ENCODE measurements at regions not wholly inside any gene's neighbourhood (a gene's known extent, or its start where the extent isn't known, plus 50 kb on each side); places are given as distances from the start of the nearest gene placed in this dataset.
A peak's percentile ranks its signal among the peaks of the same experiment; 100 is the strongest.

GRCh38 chr20:33908336-33908735 is 85.4 kb upstream of the RALY start:
- no peak overlapping the region for H3K27ac ChIP-seq (ENCODE audit: low read depth in 2 of 2, low read length in 2 of 2)
- no peak for FAIRE-seq
- intact Hi-C loops (cut with DNase I) = no loop called here
- TF ChIP-seq CTCF (IDR thresholded peaks at IDR 0.05; ENCODE audit: borderline replicate concordance, extremely low read depth, insufficient read depth) = no peak
- peaks cover 2 to 6% (median 6%) of the 10 kb centered on the region in 3 donors for H3K4me1 ChIP-seq (ENCODE audit: control insufficient read depth in 2 of 3, insufficient read depth in 2 of 3, low read depth in 1 of 3, low read length in 3 of 3)
- H3K9me3 ChIP-seq (ENCODE audit: control insufficient read depth in 2 of 3, insufficient read depth in 1 of 3, low read length in 3 of 3) = no peaks in the 10 kb centered on the region
- no peak overlapping the region for H3K9ac ChIP-seq (ENCODE audit: low read length in 3 of 3)
- no peak overlapping the region for H3K4me3 ChIP-seq (ENCODE audit: low read length in 3 of 3)
- no peak for DNase-seq
- H3K27me3 ChIP-seq (ENCODE audit: control insufficient read depth, insufficient read depth, low read length) = no peaks in the 10 kb centered on the region
- H3K36me3 ChIP-seq (ENCODE audit: control insufficient read depth in 2 of 3, insufficient read depth in 3 of 3, low read length in 3 of 3) = no peaks in the 10 kb centered on the region

GRCh38 chr20:33908868-33909267 is 84.8 kb upstream of the RALY start:
- Histone ChIP-seq H3K4me1 (ENCODE audit: control insufficient read depth in 2 of 3, insufficient read depth in 2 of 3, low read depth in 1 of 3, low read length in 3 of 3) (peaks cover 2 to 6% (median 6%) of the 10 kb centered on the region in 3 donors), H3K27me3 (ENCODE audit: control insufficient read depth, insufficient read depth, low read length) (no peaks in the 10 kb centered on the region), H3K9me3 (ENCODE audit: control insufficient read depth in 2 of 3, insufficient read depth in 1 of 3, low read length in 3 of 3) (no peaks in the 10 kb centered on the region), H3K36me3 (ENCODE audit: control insufficient read depth in 2 of 3, insufficient read depth in 3 of 3, low read length in 3 of 3) (no peaks in the 10 kb centered on the region), H3K27ac (ENCODE audit: low read depth in 2 of 2, low read length in 2 of 2) (no peak overlapping the region), H3K4me3 (ENCODE audit: low read length in 3 of 3) (no peak overlapping the region), H3K9ac (ENCODE audit: low read length in 3 of 3) (no peak overlapping the region)
- DNase-seq (no peak), FAIRE-seq (no peak)
- no peak for TF ChIP-seq CTCF (IDR thresholded peaks at IDR 0.05; ENCODE audit: borderline replicate concordance, extremely low read depth, insufficient read depth)
- intact Hi-C loops (cut with DNase I) = no loop called here

- FAIRE-seq = no peak
- H3K27ac ChIP-seq (ENCODE audit: low read depth in 2 of 2, low read length in 2 of 2) = no peak overlapping the region
These were observed 84.3 kb upstream of the RALY start for GRCh38 chr20:33909331-33909921.

More at GRCh38 chr20:33909331-33909921, 84.3 kb upstream of the RALY start:
- H3K27me3 ChIP-seq (ENCODE audit: control insufficient read depth, insufficient read depth, low read length) = no peaks in the 10 kb centered on the region
- TF ChIP-seq CTCF (IDR thresholded peaks at IDR 0.05; ENCODE audit: borderline replicate concordance, extremely low read depth, insufficient read depth) = no peak
- no peak overlapping the region for H3K4me3 ChIP-seq (ENCODE audit: low read length in 3 of 3)
- peaks cover 2 to 6% (median 6%) of the 10 kb centered on the region in 3 donors for H3K4me1 ChIP-seq (ENCODE audit: control insufficient read depth in 2 of 3, insufficient read depth in 2 of 3, low read depth in 1 of 3, low read length in 3 of 3)
- no peaks in the 10 kb centered on the region for H3K9me3 ChIP-seq (ENCODE audit: control insufficient read depth in 2 of 3, insufficient read depth in 1 of 3, low read length in 3 of 3)
- peak in 1 of 5 donors; percentile 29 for DNase-seq
- no peak overlapping the region for H3K9ac ChIP-seq (ENCODE audit: low read length in 3 of 3)
- no peaks in the 10 kb centered on the region for H3K36me3 ChIP-seq (ENCODE audit: control insufficient read depth in 2 of 3, insufficient read depth in 3 of 3, low read length in 3 of 3)
- intact Hi-C loops (cut with DNase I) = no loop called here

Data from kidney (tissue), 13 donors.